Heart left ventricle (tissue), 16 donors: ENCODE measurements at regions not wholly inside any gene's neighbourhood (a gene's known extent, or its start where the extent isn't known, plus 50 kb on each side); places are given as distances from the start of the nearest gene placed in this dataset.

Source experiments
- ATAC-seq, 4 donors: fragments of 200-7000 bp; cut with Tn5 transposase; one replicate each; pipeline ENCODE4 v1.9.1; 2020 to 2022; ENCODE audit warnings: moderate library complexity in 4 of 4, mild to moderate bottlenecking in 3 of 4, moderate number of reproducible peaks in 1 of 4
- DNase-seq, 5 donors: peaks; one replicate each; pipeline ENCODE4 v3.0.0-alpha.2; 2020
- H3K27ac ChIP-seq, 12 donors: fragments of 200-600 bp; sonication (generic) in 4 of 12; one replicate each; pipeline versions ENCODE4 v1.5.0 to v1.8.0; 2016 to 2022; ENCODE audit warnings: mild to moderate bottlenecking in 2 of 12
- H3K27me3 ChIP-seq, 9 donors: fragments of 200-600 bp; sonication (generic) in 2 of 9; one replicate each; pipeline versions ENCODE4 v1.5.1 to v1.8.0; 2016 to 2022; ENCODE audit warnings: mild to moderate bottlenecking in 3 of 9
- H3K36me3 ChIP-seq, 9 donors: fragments of 200-600 bp; sonication (generic) in 2 of 9; one replicate each; pipeline versions ENCODE4 v1.5.0 to v1.8.0; 2018 to 2022; ENCODE audit warnings: mild to moderate bottlenecking in 2 of 9
- H3K4me1 ChIP-seq, 12 donors: fragments of 200-600 bp; sonication (generic) in 4 of 12; one replicate each; pipeline versions ENCODE4 v1.5.0 to v1.8.0; 2016 to 2022; ENCODE audit warnings: mild to moderate bottlenecking in 3 of 12
- H3K4me3 ChIP-seq, 12 donors: fragments of 200-600 bp; sonication (generic) in 4 of 12; one replicate each; pipeline versions ENCODE4 v1.5.0 to v1.8.0; 2017 to 2022; ENCODE audit warnings: mild to moderate bottlenecking in 9 of 12, moderate library complexity in 4 of 12
- H3K9me3 ChIP-seq, 12 donors: fragments of 200-600 bp; sonication (generic) in 4 of 12; one replicate each; pipeline versions ENCODE4 v1.5.0 to v1.8.0; 2016 to 2022; ENCODE audit warnings: mild to moderate bottlenecking in 1 of 12
- CTCF ChIP-seq, 12 donors: fragments of 200-600 bp; sonication (generic) in 4 of 12; IDR thresholded peaks; one replicate each; pipeline versions ENCODE4 v1.5.0 to v1.8.0; 2018 to 2022; ENCODE audit warnings: antibody characterized with exemption in 12 of 12, mild to moderate bottlenecking in 5 of 12
- POLR2A ChIP-seq, 2 donors: fragments of 450-650 bp; IDR thresholded peaks; one replicate each; pipeline ENCODE4 v1.6.1; 2017; ENCODE audit warnings: antibody characterized with exemption in 2 of 2, mild to moderate bottlenecking in 2 of 2, moderate library complexity in 2 of 2
- WGBS, 4 donors: extraction: QIAGEN DNeasy Blood & Tissue Kit in 2 of 4; methylation state at CpG; one replicate each; pipeline versions ENCODE4 v1.1.5 to v1.1.7; 2013 to 2018; 5-methylcytosine and 5-hydroxymethylcytosine counted together
- intact Hi-C, 10 donors: fragments of 100-400 bp; cut with DNase I; formaldehyde crosslinking; loops; one replicate each; pipeline versions ENCODE4 v1.11.1 to v1.14.2; 2022
- donor health status: ischemic (EF 13 %, LVEDD 7.1; RV severe dilation, severe dysfunction).
- donor health status: healthy with polysubstance abuse.
- donor health status: DM: no; HTN: yes; CAD: no.
- donor health status: DM: no; HTN: no; CAD: no.
- donor health status: ischemic (EF 25% LVEDD 6.9; RV normal size, moderate dysfunction).
- donor health status: ischemic (EF 25% LVEDD 5.7; RV mildly dilated, moderate dysfunction).
- donor health status: healthy.
- donor health status: DM: yes; HTN: yes; CAD: no.
- donor health status: ischemic (EF 35%, LVEDD 5.7; RV mildly dilated, moderate dysfunction).
- donor health status: nonischemic (EF 11% LVEDD 7.7; RV severe dilation, severe dysfunction).
- donor health status: DM: yes; HTN: yes; CAD: no.
- donor health status: PGD.
- donor health status: ischemic (EF 29% LVEDD 5.4; RV normal size, mild dysfunction).
- donor health status: nonischemic (EF 23%, LVEDD 6.1; RV moderate dilation, normal function).

GRCh38 chr3:20400686-20401085 is 214.7 kb upstream of the SGO1 start:
- no peak for ATAC-seq
- TF ChIP-seq CTCF (IDR thresholded peaks at IDR 0.05) (no peak), POLR2A (IDR thresholded peaks at IDR 0.05) (no peak)

GRCh38 chr3:20400281-20400680 is 214.3 kb upstream of the SGO1 start:
- no peaks in the 10 kb centered on the region for H3K9me3 ChIP-seq
- no peaks in the 10 kb centered on the region for H3K27me3 ChIP-seq
- H3K27ac ChIP-seq = no peak overlapping the region
- ATAC-seq = no peak
- H3K36me3 ChIP-seq = no peaks in the 10 kb centered on the region
- WGBS, 4 donors = 59 to 63% (median 61%) methylated on average over 2 of the region's 2 CpGs
- no peak overlapping the region for H3K4me3 ChIP-seq
- intact Hi-C loops = no loop called here
- TF ChIP-seq POLR2A (IDR thresholded peaks at IDR 0.05) (no peak), CTCF (IDR thresholded peaks at IDR 0.05) (no peak)
- no peak for DNase-seq
- H3K4me1 ChIP-seq = peaks cover 0 to 12% (median 0%) of the 10 kb centered on the region in 12 donors

More at GRCh38 chr3:20400686-20401085, 214.7 kb upstream of the SGO1 start:
- Histone ChIP-seq H3K27me3 (no peaks in the 10 kb centered on the region), H3K27ac (no peak overlapping the region), H3K4me3 (no peak overlapping the region), H3K9me3 (no peaks in the 10 kb centered on the region), H3K4me1 (peaks cover 0 to 12% (median 0%) of the 10 kb centered on the region in 12 donors), H3K36me3 (no peaks in the 10 kb centered on the region)
- WGBS, 4 donors = 89 to 94% (median 93%) methylated on average over 1 of the region's 1 CpG
- intact Hi-C loops = no loop called here
- DNase-seq = no peak

GRCh38 chr3:20396335-20396734 is 210.3 kb upstream of the SGO1 start:
- no peaks in the 10 kb centered on the region for H3K27me3 ChIP-seq
- ATAC-seq (no peak), DNase-seq (no peak)
- H3K4me3 ChIP-seq = no peak overlapping the region
- peaks cover 0 to 12% (median 0%) of the 10 kb centered on the region in 12 donors for H3K4me1 ChIP-seq
- no peak for TF ChIP-seq CTCF (IDR thresholded peaks at IDR 0.05)
- no peak for TF ChIP-seq POLR2A (IDR thresholded peaks at IDR 0.05)
- H3K27ac ChIP-seq = no peak overlapping the region
- peaks cover 0 to 9% (median 0%) of the 10 kb centered on the region in 12 donors for H3K9me3 ChIP-seq
- intact Hi-C loops = no loop called here
- 81 to 92% (median 86%) methylated on average over 3 of the region's 3 CpGs for WGBS, 4 donors
- no peaks in the 10 kb centered on the region for H3K36me3 ChIP-seq

GRCh38 chr3:20395692-20396091 is 209.7 kb upstream of the SGO1 start:
- Histone ChIP-seq H3K4me3 (no peak overlapping the region), H3K9me3 (peaks cover 0 to 9% (median 0%) of the 10 kb centered on the region in 12 donors), H3K4me1 (peaks cover 0 to 12% (median 0%) of the 10 kb centered on the region in 12 donors), H3K27me3 (no peaks in the 10 kb centered on the region), H3K27ac (no peak overlapping the region), H3K36me3 (no peaks in the 10 kb centered on the region)
- TF ChIP-seq CTCF (IDR thresholded peaks at IDR 0.05) = no peak
- TF ChIP-seq POLR2A (IDR thresholded peaks at IDR 0.05) = no peak
- 65 to 92% (median 80%) methylated on average over 4 of the region's 4 CpGs for WGBS, 4 donors
- DNase-seq (no peak), ATAC-seq (no peak)
- intact Hi-C loops = no loop called here
